Stomach smooth muscle (tissue), 2 donors: ENCODE measurements at regions not wholly inside any gene's neighbourhood (a gene's known extent, or its start where the extent isn't known, plus 50 kb on each side); places are given as distances from the start of the nearest gene placed in this dataset.

ENCODE experiments used
- H3K27ac ChIP-seq: one replicate; pipeline ENCODE4 v1.7.0; 2013; ENCODE audit warnings: mild to moderate bottlenecking, low read length, inconsistent platforms
- H3K27me3 ChIP-seq, 2 donors: one replicate each; pipeline ENCODE4 v1.7.0; 2013; ENCODE audit warnings: low read length in 2 of 2; ENCODE audit not compliant: insufficient read depth in 2 of 2, control insufficient read depth in 1 of 2
- H3K36me3 ChIP-seq, 2 donors: one replicate each; pipeline ENCODE4 v1.7.0; 2013; ENCODE audit warnings: low read length in 2 of 2; ENCODE audit not compliant: control insufficient read depth in 2 of 2, insufficient read depth in 2 of 2
- H3K4me1 ChIP-seq: one replicate; pipeline ENCODE4 v1.7.0; 2013; ENCODE audit warnings: low read length; ENCODE audit not compliant: control insufficient read depth, insufficient read depth
- H3K4me3 ChIP-seq, 2 donors: one replicate each; pipeline ENCODE4 v1.7.0; 2013; ENCODE audit warnings: low read length in 2 of 2
- H3K9ac ChIP-seq, 2 donors: one replicate each; pipeline ENCODE4 v1.7.0; 2013; ENCODE audit warnings: low read length in 2 of 2, mild to moderate bottlenecking in 1 of 2
- H3K9me3 ChIP-seq, 2 donors: one replicate each; pipeline ENCODE4 v1.7.0; 2013; ENCODE audit warnings: low read length in 2 of 2; ENCODE audit not compliant: control insufficient read depth in 2 of 2
- donor health status: healthy.
- donor health status: Pancreatic carcinoma.

GRCh38 chr7:47711776-47712175 lies 129.9 kb upstream of the TNS3 start:
- H3K27me3 ChIP-seq = no peaks in the 10 kb centered on the region

GRCh38 chr7:47710201-47710935 lies 128.5 kb upstream of the TNS3 start:
- H3K27ac ChIP-seq = no peak overlapping the region
- H3K36me3 ChIP-seq = no peaks in the 10 kb centered on the region
- no peaks in the 10 kb centered on the region for H3K9me3 ChIP-seq
- H3K4me1 ChIP-seq = peaks cover 20% of the 10 kb centered on the region
- no peak overlapping the region for H3K9ac ChIP-seq
- no peak overlapping the region for H3K4me3 ChIP-seq
- H3K27me3 ChIP-seq = no peaks in the 10 kb centered on the region

More at GRCh38 chr7:47711776-47712175, 129.9 kb upstream of the TNS3 start:
- Histone ChIP-seq H3K27ac (no peak overlapping the region), H3K4me3 (no peak overlapping the region), H3K36me3 (no peaks in the 10 kb centered on the region), H3K9me3 (no peaks in the 10 kb centered on the region), H3K9ac (no peak overlapping the region), H3K4me1 (peaks cover 20% of the 10 kb centered on the region)

- no peaks in the 10 kb centered on the region for H3K9me3 ChIP-seq
- peaks cover 20% of the 10 kb centered on the region for H3K4me1 ChIP-seq
- no peaks in the 10 kb centered on the region for H3K27me3 ChIP-seq
- no peak overlapping the region for H3K4me3 ChIP-seq
- no peak overlapping the region for H3K9ac ChIP-seq
- H3K27ac ChIP-seq = no peak overlapping the region
- H3K36me3 ChIP-seq = no peaks in the 10 kb centered on the region
These were observed 127.5 kb upstream of the TNS3 start for GRCh38 chr7:47709451-47709850.

- Histone ChIP-seq H3K27me3 (no peaks in the 10 kb centered on the region), H3K9ac (no peak overlapping the region), H3K36me3 (no peaks in the 10 kb centered on the region), H3K9me3 (no peaks in the 10 kb centered on the region), H3K27ac (no peak overlapping the region), H3K4me3 (no peak overlapping the region), H3K4me1 (peaks cover 20% of the 10 kb centered on the region)
These were observed 127.1 kb upstream of the TNS3 start for GRCh38 chr7:47709051-47709450.

DNA sequence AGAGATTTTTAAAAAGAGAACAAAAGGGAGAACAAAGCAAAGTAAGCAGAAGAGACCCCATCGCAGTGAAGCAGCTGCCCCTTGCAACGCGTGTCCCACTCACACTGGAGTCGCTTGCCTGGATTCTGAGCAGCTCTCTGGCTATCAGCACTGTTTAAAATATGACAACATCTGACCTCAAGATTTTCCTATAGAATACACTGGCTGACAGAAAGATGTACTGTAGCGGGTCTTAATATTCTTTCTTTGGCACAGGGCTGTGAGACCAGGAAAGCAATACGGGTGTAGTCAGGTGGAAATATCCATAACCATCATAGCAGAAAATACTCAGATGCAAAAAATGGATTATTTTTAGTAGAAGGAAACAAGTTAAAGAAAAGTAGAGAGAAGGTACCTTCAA lies 125.7 kb upstream of the TNS3 start:
- H3K4me1 ChIP-seq = peaks cover 20% of the 10 kb centered on the region
- H3K4me3 ChIP-seq = no peak overlapping the region
- no peak overlapping the region for H3K9ac ChIP-seq
- H3K27me3 ChIP-seq = no peaks in the 10 kb centered on the region
- H3K36me3 ChIP-seq = no peaks in the 10 kb centered on the region
- no peak overlapping the region for H3K27ac ChIP-seq
- H3K9me3 ChIP-seq = no peaks in the 10 kb centered on the region

DNA sequence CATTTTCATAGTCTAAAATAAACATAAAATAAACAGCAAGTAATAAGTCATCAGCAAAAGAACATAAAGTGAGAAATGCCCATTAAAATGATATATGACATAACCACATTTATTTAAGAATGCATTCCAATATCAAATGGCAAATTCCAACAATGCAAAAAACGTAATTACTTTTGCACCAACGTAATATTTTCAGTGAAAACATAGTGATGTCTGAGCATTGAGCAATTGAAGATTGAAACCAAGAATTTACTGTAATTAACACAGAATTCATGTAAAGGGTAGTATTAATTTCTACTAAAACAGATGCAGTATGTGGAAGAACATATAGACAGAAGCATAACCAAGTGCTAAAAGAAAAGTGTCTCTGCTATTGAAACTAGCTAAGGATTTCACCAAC lies 123.0 kb upstream of the TNS3 start:
- Histone ChIP-seq H3K4me1 (peaks cover 12% of the 10 kb centered on the region), H3K4me3 (no peak overlapping the region), H3K9me3 (no peaks in the 10 kb centered on the region), H3K36me3 (no peaks in the 10 kb centered on the region), H3K9ac (no peak overlapping the region), H3K27me3 (no peaks in the 10 kb centered on the region), H3K27ac (no peak overlapping the region)

GRCh38 chr7:47702080-47702479 lies 120.2 kb upstream of the TNS3 start:
- Histone ChIP-seq H3K9ac (no peak overlapping the region), H3K27me3 (no peaks in the 10 kb centered on the region), H3K27ac (no peak overlapping the region), H3K4me3 (no peak overlapping the region), H3K4me1 (no peaks in the 10 kb centered on the region), H3K36me3 (no peaks in the 10 kb centered on the region), H3K9me3 (no peaks in the 10 kb centered on the region)

DNA sequence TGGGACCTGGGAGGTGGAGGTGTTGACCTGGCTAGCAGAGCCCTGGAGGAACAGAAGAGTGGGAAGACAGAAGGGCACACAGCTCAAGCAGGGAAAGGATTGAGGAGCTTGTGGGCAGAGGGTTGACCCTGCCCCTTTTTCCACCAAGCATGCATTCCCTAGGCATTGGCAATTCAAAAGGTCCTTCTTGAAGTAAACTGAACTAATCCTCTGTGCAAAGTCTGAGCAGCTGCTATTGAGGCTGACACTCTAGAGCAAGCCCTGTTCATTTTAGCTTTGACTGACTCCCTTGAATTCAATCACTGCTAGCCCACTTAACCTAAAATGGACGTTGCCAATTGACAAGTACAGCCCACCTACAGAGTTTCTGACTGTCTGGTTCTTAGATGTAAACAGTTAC lies 116.5 kb upstream of the TNS3 start:
- Histone ChIP-seq H3K9me3 (no peaks in the 10 kb centered on the region), H3K4me3 (no peak overlapping the region), H3K27ac (no peak overlapping the region)

GRCh38 chr7:47697543-47697942 lies 115.6 kb upstream of the TNS3 start:
- H3K9me3 ChIP-seq = no peaks in the 10 kb centered on the region
- no peaks in the 10 kb centered on the region for H3K36me3 ChIP-seq
- H3K27me3 ChIP-seq = no peaks in the 10 kb centered on the region
- no peak overlapping the region for H3K27ac ChIP-seq
- no peak overlapping the region for H3K4me3 ChIP-seq
- no peaks in the 10 kb centered on the region for H3K4me1 ChIP-seq
- H3K9ac ChIP-seq = no peak overlapping the region

More for the DNA sequence above, 116.5 kb upstream of the TNS3 start:
- H3K4me1 ChIP-seq = no peaks in the 10 kb centered on the region
- H3K27me3 ChIP-seq = no peaks in the 10 kb centered on the region
- H3K36me3 ChIP-seq = no peaks in the 10 kb centered on the region
- no peak overlapping the region for H3K9ac ChIP-seq

DNA sequence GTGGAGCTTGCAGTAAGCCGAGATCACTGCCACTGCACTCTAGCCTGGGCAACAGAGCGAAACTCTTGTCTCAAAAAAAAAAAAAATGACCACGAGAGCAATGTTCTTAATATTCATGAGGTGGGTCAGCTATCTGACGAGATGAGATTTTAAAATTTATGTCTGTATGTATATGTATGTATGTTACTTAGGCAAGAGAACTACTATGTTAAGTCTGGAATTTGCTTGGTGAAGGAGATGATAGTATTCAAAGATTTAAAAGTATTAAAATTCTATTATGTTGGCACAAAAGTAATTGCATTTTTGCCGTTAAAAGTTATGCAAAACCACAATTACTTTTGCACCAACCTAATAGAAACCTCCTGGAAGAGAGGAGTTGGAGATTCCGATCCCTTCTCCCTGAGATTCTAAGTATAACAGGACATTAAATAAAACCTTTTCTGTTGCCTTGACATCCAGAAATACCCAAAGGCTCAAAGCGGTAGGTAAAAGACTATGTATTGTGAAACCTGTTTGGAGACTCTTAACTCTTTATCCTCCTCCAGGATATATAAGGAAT lies 114.3 kb upstream of the TNS3 start:
- Histone ChIP-seq H3K36me3 (no peaks in the 10 kb centered on the region), H3K9me3 (no peaks in the 10 kb centered on the region), H3K4me1 (no peaks in the 10 kb centered on the region), H3K27ac (no peak overlapping the region), H3K27me3 (no peaks in the 10 kb centered on the region), H3K4me3 (no peak overlapping the region), H3K9ac (no peak overlapping the region)

GRCh38 chr7:47693216-47693615 lies 111.3 kb upstream of the TNS3 start:
- Histone ChIP-seq H3K36me3 (no peaks in the 10 kb centered on the region), H3K4me1 (no peaks in the 10 kb centered on the region), H3K27ac (no peak overlapping the region), H3K9ac (no peak overlapping the region), H3K4me3 (no peak overlapping the region), H3K9me3 (no peaks in the 10 kb centered on the region), H3K27me3 (no peaks in the 10 kb centered on the region)
